Osteoblast (primary cell): ENCODE measurements at regions not wholly inside any gene's neighbourhood (a gene's known extent, or its start where the extent isn't known, plus 50 kb on each side); places are given as distances from the start of the nearest gene placed in this dataset.

Experiments used
- DNase-seq: peaks from one replicate; pipeline ENCODE4 v3.0.0; 2011; ENCODE audit warnings: low spot score, mixed read lengths; ENCODE audit not compliant: insufficient read length; ENCODE audit errors: missing footprints
- H2AFZ ChIP-seq: 2 replicates; pipeline ENCODE4 v1.6.0; 2011; ENCODE audit warnings: mild to moderate bottlenecking, low read length
- H3K27ac ChIP-seq: 2 replicates; pipeline ENCODE4 v1.5.1; 2011; ENCODE audit warnings: mild to moderate bottlenecking, low read depth, low read length, moderate library complexity
- H3K27me3 ChIP-seq: 2 replicates; pipeline ENCODE4 v1.6.0; 2012; ENCODE audit warnings: mild to moderate bottlenecking, control low read depth, inconsistent platforms, low read length, moderate library complexity; ENCODE audit not compliant: insufficient read depth
- H3K36me3 ChIP-seq: 2 replicates; pipeline ENCODE4 v1.5.1; 2011; ENCODE audit warnings: mild to moderate bottlenecking, low read length, control low read depth, moderate library complexity; ENCODE audit not compliant: insufficient read depth
- H3K4me1 ChIP-seq: 2 replicates; pipeline ENCODE4 v1.5.1; 2011; ENCODE audit warnings: mild to moderate bottlenecking, low read length, control low read depth, moderate library complexity; ENCODE audit not compliant: insufficient read depth
- H3K4me2 ChIP-seq: 2 replicates; pipeline ENCODE4 v1.6.0; 2011; ENCODE audit warnings: mild to moderate bottlenecking, low read length; ENCODE audit not compliant: insufficient read depth
- H3K4me3 ChIP-seq: fragments of 200-600 bp; sonication (generic); 3 replicates; pipeline ENCODE4 v1.5.1; 2012; ENCODE audit warnings: mild to moderate bottlenecking, low read length, inconsistent platforms; ENCODE audit not compliant: insufficient read depth
- H3K79me2 ChIP-seq: 2 replicates; pipeline ENCODE4 v1.6.0; 2012; ENCODE audit warnings: mild to moderate bottlenecking, low read length, control low read depth, inconsistent platforms; ENCODE audit not compliant: insufficient read depth
- H3K9me3 ChIP-seq: 2 replicates; pipeline ENCODE4 v1.5.1; 2011; ENCODE audit warnings: low read depth, low read length, control low read depth
- H4K20me1 ChIP-seq: 2 replicates; pipeline ENCODE4 v1.6.0; 2012; ENCODE audit warnings: mild to moderate bottlenecking, low read length, control low read depth; ENCODE audit not compliant: insufficient read depth
- TF ChIP-seq, protein P1 (sequence below): IDR thresholded peaks from 2 replicates; pipeline ENCODE4 v1.5.1; 2011; ENCODE audit warnings: mild to moderate bottlenecking, low read depth, low read length, moderate library complexity; ENCODE audit errors: extremely low read depth

DNA sequence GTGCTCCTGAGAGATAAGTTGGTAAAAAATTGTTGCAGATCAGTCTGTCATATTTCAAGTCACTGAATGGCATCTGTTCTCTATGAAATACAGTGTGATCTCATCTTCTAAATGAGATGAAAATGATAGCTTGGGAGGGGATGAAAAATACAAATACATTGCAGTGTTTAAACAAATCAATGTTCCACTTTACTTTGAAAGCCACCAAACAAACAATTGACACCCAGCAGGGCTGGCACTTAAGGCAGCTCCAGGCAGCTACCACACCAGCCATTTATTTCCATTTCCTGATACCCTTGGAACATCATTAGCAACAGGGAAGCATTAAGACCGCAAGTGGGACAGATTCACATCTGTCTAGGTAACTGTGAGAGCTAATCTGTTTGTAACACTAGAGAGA lies 827.6 kb upstream of the KIF2B start:
- H3K27ac ChIP-seq, result no peak overlapping the region
- no peaks in the 10 kb centered on the region for H4K20me1 ChIP-seq
- no peaks in the 10 kb centered on the region for H3K27me3 ChIP-seq
- H3K4me3 ChIP-seq, result no peak overlapping the region
- H3K4me1 ChIP-seq, result no peaks in the 10 kb centered on the region
- no peak overlapping the region for H2AFZ ChIP-seq
- no peaks in the 10 kb centered on the region for H3K9me3 ChIP-seq
- TF ChIP-seq, protein P1, sequence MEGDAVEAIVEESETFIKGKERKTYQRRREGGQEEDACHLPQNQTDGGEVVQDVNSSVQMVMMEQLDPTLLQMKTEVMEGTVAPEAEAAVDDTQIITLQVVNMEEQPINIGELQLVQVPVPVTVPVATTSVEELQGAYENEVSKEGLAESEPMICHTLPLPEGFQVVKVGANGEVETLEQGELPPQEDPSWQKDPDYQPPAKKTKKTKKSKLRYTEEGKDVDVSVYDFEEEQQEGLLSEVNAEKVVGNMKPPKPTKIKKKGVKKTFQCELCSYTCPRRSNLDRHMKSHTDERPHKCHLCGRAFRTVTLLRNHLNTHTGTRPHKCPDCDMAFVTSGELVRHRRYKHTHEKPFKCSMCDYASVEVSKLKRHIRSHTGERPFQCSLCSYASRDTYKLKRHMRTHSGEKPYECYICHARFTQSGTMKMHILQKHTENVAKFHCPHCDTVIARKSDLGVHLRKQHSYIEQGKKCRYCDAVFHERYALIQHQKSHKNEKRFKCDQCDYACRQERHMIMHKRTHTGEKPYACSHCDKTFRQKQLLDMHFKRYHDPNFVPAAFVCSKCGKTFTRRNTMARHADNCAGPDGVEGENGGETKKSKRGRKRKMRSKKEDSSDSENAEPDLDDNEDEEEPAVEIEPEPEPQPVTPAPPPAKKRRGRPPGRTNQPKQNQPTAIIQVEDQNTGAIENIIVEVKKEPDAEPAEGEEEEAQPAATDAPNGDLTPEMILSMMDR, result no peak
- no peaks in the 10 kb centered on the region for H3K79me2 ChIP-seq
- DNase-seq, result no peak
- no peaks in the 10 kb centered on the region for H3K36me3 ChIP-seq
- no peak overlapping the region for H3K4me2 ChIP-seq

DNA sequence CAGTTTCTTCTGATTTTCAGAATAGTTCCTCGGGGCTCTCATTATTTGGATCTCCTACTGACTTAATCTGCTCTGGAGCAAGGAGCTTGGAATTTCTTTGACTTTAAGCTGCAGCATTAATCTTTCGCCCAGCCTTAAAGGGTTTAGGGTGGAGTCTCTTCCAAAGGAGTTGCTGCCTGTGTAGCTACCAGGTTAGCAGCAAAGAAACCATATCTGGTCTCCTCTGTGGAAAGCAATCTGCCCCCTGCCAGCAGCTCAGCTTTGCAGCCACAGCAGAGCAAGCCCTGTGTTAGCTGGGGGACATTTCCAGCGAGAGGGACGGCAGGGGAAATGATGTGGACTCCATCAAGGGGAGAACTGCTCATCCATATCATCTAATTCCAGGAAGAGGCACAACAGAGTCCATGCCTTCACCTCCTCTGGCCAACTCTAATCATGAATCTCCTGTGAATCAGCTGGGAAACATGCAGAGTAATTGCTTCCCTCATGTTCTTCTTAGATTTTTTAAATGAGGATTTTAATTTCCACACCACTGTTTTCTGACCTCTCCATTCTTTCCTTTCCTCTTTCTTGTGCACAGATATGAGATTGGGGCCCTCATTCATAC lies 827.6 kb upstream of the CA10 start:
- no peaks in the 10 kb centered on the region for H3K4me1 ChIP-seq
- no peak overlapping the region for H3K27ac ChIP-seq
- H3K4me3 ChIP-seq, result no peak overlapping the region
- TF ChIP-seq, protein P1, result no peak
- H4K20me1 ChIP-seq, result no peaks in the 10 kb centered on the region
- H3K79me2 ChIP-seq, result no peaks in the 10 kb centered on the region
- peaks cover 6% of the 10 kb centered on the region for H3K9me3 ChIP-seq
- H2AFZ ChIP-seq, result no peak overlapping the region
- H3K4me2 ChIP-seq, result no peak overlapping the region
- no peaks in the 10 kb centered on the region for H3K27me3 ChIP-seq
- DNase-seq, result no peak
- no peaks in the 10 kb centered on the region for H3K36me3 ChIP-seq

DNA sequence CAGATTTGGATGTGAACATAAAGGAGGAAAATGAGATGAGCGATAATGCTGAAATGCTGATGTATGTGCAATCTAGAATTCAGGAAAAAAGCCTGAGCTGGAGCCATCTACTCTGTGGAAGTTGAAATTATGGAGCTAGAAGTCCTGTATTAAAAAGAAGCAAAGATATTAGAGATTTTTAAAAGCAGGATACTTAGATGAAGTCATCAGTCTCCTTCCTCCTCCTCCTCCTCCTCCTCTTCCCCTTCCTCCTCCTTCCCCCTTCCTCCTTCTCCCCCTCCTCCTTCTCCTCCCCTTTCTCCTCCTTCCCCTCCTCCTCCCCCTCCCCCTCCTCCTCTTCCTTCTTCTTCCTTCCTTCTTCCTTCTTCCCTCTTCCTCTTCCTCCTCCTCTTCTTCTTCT lies 823.8 kb upstream of the CA10 start:
- no peak for DNase-seq
- Histone ChIP-seq H3K79me2 (no peaks in the 10 kb centered on the region), H3K4me2 (no peak overlapping the region), H3K9me3 (peaks cover 6% of the 10 kb centered on the region), H4K20me1 (no peaks in the 10 kb centered on the region), H2AFZ (no peak overlapping the region), H3K36me3 (no peaks in the 10 kb centered on the region), H3K27me3 (no peaks in the 10 kb centered on the region), H3K4me3 (no peak overlapping the region), H3K27ac (no peak overlapping the region), H3K4me1 (no peaks in the 10 kb centered on the region)
- TF ChIP-seq, protein P1, result no peak

DNA sequence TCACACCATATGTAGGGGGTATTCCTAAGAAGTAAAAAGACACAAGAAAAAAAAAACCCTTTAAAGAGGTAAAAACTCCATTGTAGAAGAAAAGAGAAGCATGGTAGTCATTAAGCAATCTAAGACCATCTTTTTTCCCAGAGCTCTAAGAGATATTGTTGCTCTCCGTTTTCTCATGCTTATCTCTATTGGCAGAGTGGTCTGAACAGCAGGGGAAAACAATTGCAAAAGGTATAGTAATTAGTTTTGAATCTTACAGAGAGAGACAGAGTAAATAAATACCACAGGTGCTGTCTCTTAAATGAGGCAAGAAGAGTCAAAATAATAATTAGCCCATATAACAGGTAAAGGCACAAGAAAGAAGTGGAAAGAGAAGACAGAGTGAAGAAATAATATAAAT lies 821.4 kb upstream of the CA10 start:
- Histone ChIP-seq H2AFZ (no peak overlapping the region), H4K20me1 (no peaks in the 10 kb centered on the region), H3K36me3 (no peaks in the 10 kb centered on the region), H3K9me3 (peaks cover 4% of the 10 kb centered on the region), H3K27ac (no peak overlapping the region), H3K27me3 (no peaks in the 10 kb centered on the region), H3K79me2 (no peaks in the 10 kb centered on the region), H3K4me1 (no peaks in the 10 kb centered on the region), H3K4me3 (no peak overlapping the region), H3K4me2 (no peak overlapping the region)
- TF ChIP-seq, protein P1, result no peak
- no peak for DNase-seq
